NCI-H345 treated with DMSO at 0.1 percent for 48 hours (cell line): ENCODE measurements at regions not wholly inside any gene's neighbourhood (a gene's known extent, or its start where the extent isn't known, plus 50 kb on each side); places are given as distances from the start of the nearest gene placed in this dataset.

ENCODE experiments used
- DNase-seq: peaks from one replicate; lab custom pipeline; 2025; ENCODE audit not compliant: unreplicated experiment; lab: John Stamatoyannopoulos, UW

- DNase-seq = no peak
These were observed 106.5 kb downstream of the LYZL1 start for GRCh38 chr10:29395409-29395808.

- no peak for DNase-seq
These were observed 108.4 kb downstream of the LYZL1 start for GRCh38 chr10:29397221-29397620.

- no peak for DNase-seq
These were observed 114.3 kb downstream of the LYZL1 start for GRCh38 chr10:29403208-29403607.

GRCh38 chr10:29407280-29407858 is 118.5 kb downstream of the LYZL1 start:
- no peak for DNase-seq
